ENCODE measurements at regions not wholly inside any gene's neighbourhood (a gene's known extent, or its start where the extent isn't known, plus 50 kb on each side); places are given as distances from the start of the nearest gene placed in this dataset.

DNA sequence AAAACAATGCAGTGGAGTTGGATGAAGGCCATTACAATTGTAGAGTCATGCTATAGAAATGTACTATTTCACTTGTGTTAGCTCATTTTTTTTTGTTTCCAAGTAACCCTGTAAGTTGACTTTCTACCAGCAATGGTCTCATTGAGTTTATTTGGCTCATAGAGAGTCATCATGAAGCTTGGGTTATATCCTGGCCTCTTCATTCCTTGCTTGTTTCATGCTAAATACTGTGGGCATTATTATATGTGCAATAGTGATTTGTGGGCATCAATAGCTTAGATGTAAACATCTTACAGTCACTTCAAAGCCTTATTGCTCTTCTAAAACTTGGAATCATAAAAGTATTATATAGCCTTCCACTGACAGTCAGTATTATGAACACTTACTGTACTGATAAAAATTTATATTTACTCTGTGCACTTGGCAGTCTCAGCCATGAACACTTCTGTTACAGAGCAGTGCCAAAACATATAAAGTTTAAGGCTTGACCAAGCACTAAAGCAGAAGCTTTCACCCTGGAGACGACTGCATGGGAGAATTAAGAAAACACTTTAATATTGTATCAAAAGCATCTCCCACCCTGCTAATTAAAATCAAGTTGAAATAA is 751.2 kb downstream of the SATB2 start:
- no peaks in the 10 kb centered on the region for H3K27me3 ChIP-seq (ENCODE audit: control insufficient read depth, insufficient read depth, low read length)
- H3K36me3 ChIP-seq (ENCODE audit: control insufficient read depth, insufficient read depth, low read length): no peaks in the 10 kb centered on the region
- no peak for DNase-seq (ENCODE audit: low read depth)
- H3K4me3 ChIP-seq (ENCODE audit: low read depth, low read length): no peak overlapping the region
- TF ChIP-seq CTCF (IDR thresholded peaks at IDR 0.05; ENCODE audit: insufficient read depth, low read length, poor library complexity, severe bottlenecking): no peak

DNA sequence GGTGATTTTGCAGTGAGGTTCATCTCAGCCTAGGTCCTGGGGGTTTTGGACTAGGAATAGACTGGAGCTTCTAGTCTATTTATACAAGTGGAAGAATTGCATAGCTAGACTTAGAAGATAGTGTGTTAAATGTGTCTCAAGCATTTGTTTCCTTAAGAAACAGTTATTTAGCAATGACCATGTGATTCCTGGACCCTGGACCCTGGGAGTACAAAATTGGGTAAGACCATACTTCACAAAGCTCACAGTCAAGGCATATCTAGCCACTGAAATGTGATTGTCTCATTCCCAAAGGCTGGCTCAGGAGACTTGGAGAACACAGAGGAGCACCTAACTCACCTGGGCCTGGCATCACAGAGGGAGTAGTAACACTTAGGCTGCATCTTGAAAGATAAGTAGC is 754.5 kb downstream of the SATB2 start:
- Histone ChIP-seq H3K4me3 (ENCODE audit: low read depth, low read length) (no peak overlapping the region), H3K27me3 (ENCODE audit: control insufficient read depth, insufficient read depth, low read length) (no peaks in the 10 kb centered on the region), H3K36me3 (ENCODE audit: control insufficient read depth, insufficient read depth, low read length) (no peaks in the 10 kb centered on the region)
- DNase-seq (ENCODE audit: low read depth): no peak
- TF ChIP-seq CTCF (IDR thresholded peaks at IDR 0.05; ENCODE audit: insufficient read depth, low read length, poor library complexity, severe bottlenecking): no peak

GRCh38 chr2:198702796-198703195 is 754.9 kb downstream of the SATB2 start:
- H3K4me3 ChIP-seq (ENCODE audit: low read depth, low read length): no peak overlapping the region
- no peaks in the 10 kb centered on the region for H3K36me3 ChIP-seq (ENCODE audit: control insufficient read depth, insufficient read depth, low read length)
- no peak for DNase-seq (ENCODE audit: low read depth)
- no peaks in the 10 kb centered on the region for H3K27me3 ChIP-seq (ENCODE audit: control insufficient read depth, insufficient read depth, low read length)
- TF ChIP-seq CTCF (IDR thresholded peaks at IDR 0.05; ENCODE audit: insufficient read depth, low read length, poor library complexity, severe bottlenecking): no peak

DNA sequence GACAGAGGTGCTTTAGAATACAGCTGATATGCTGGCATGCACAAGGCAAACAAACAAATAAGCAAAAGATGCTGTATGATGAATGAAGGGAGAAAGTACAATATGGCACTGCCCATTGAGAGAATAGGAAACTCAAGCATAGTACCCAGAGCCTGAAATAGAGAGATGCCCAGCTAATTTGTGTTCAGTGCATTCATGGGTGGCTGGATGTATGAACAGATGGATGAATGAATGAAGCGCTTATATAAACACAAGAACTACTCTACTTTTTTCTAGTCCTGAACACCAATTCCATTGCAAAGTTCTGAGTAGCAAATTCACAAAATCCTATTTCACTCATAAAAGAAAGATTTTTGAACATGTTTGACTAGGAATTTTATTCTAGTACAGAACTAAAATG is 756.3 kb downstream of the SATB2 start:
- no peak for DNase-seq (ENCODE audit: low read depth)
- no peak for TF ChIP-seq CTCF (IDR thresholded peaks at IDR 0.05; ENCODE audit: insufficient read depth, low read length, poor library complexity, severe bottlenecking)
- Histone ChIP-seq H3K4me3 (ENCODE audit: low read depth, low read length) (no peak overlapping the region), H3K27me3 (ENCODE audit: control insufficient read depth, insufficient read depth, low read length) (no peaks in the 10 kb centered on the region), H3K36me3 (ENCODE audit: control insufficient read depth, insufficient read depth, low read length) (no peaks in the 10 kb centered on the region)

DNA sequence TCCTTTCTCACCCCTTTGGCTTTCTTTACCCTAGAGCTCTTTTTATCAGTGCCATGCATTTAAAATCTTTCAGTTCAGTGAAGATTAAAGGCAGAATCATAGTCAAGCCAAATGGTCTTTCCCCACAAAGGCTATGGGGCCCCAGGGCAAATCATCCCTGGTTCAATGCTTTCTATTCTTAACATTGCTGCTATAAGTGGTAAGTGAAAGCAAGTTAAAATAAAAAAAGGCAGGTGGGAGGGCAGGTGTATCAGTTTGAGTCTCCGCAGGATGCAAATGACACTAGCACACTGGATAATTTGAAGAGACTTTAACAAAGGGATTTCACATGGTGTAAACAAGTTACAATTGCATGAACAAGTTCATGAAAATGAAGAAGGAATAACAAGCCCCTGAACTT is 757.4 kb downstream of the SATB2 start:
- Histone ChIP-seq H3K27me3 (ENCODE audit: control insufficient read depth, insufficient read depth, low read length) (no peaks in the 10 kb centered on the region), H3K36me3 (ENCODE audit: control insufficient read depth, insufficient read depth, low read length) (no peaks in the 10 kb centered on the region), H3K4me3 (ENCODE audit: low read depth, low read length) (no peak overlapping the region)
- TF ChIP-seq CTCF (IDR thresholded peaks at IDR 0.05; ENCODE audit: insufficient read depth, low read length, poor library complexity, severe bottlenecking): no peak
- DNase-seq (ENCODE audit: low read depth): no peak

DNA sequence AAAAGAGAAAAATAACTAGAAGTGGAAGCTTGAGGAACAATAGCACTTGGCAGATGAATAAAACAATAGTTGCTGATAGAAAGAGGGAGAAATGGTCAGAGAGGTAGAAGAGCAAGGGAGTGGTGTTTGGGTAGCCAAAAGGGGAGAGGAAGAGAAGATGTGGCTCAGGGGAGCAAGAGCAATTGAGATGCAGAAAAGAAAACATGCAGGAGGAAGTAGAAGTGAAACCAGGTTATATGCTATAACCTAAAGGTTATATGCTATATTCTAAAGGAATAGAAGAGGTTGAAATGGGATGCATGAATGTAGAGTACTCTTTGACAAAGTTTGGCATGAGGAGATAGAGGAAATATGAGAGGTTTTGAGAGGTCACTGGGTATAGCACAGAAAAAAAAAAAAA is 759.5 kb downstream of the SATB2 start:
- no peak for TF ChIP-seq CTCF (IDR thresholded peaks at IDR 0.05; ENCODE audit: insufficient read depth, low read length, poor library complexity, severe bottlenecking)
- H3K36me3 ChIP-seq (ENCODE audit: control insufficient read depth, insufficient read depth, low read length): no peaks in the 10 kb centered on the region
- DNase-seq (ENCODE audit: low read depth): no peak
- H3K27me3 ChIP-seq (ENCODE audit: control insufficient read depth, insufficient read depth, low read length): no peaks in the 10 kb centered on the region
- no peak overlapping the region for H3K4me3 ChIP-seq (ENCODE audit: low read depth, low read length)
